ENCODE measurements at regions not wholly inside any gene's neighbourhood (a gene's known extent, or its start where the extent isn't known, plus 50 kb on each side); places are given as distances from the start of the nearest gene placed in this dataset.
"Not testable (repeated sequence)": the region's sequence is repeated elsewhere in the genome, so short reads cannot be mapped to it uniquely, and the experiment has no call there.

DNA sequence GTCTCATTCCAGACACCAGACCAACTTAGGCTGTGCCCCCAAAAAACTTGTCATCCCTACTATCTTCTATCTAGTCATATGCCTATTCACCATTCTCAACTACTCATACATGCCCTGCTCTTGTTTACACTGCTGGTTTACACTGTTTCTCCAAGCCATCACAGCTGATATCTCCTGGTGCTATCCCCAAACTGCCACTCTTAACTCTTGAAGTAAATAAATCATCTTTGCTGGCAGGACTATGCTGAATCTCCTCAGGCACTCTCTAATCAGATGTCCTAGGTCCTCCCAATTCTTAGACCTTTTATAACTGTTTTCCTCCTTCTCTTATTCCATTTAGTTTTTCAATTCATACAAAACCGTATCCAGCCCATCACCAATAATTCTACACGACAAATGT is 81.9 kb downstream of the EBNA1BP2 start:
- H3K36me3 ChIP-seq (ENCODE audit: insufficient read depth); H3K4me3 ChIP-seq; H3K9me2 ChIP-seq (ENCODE audit: insufficient read depth); DNase-seq (ENCODE audit: low spot score); H3F3A ChIP-seq (replicated peaks; ENCODE audit: low read depth); H2AFZ ChIP-seq; H4K20me1 ChIP-seq (replicated peaks; ENCODE audit: insufficient read depth); H3K27me3 ChIP-seq (ENCODE audit: insufficient read depth); ATAC-seq; H3K4me3 Mint-ChIP-seq; H3K79me2 ChIP-seq (replicated peaks; ENCODE audit: insufficient read depth): not testable (repeated sequence)
- peaks cover 26% of the 10 kb centered on the region for H3K9me3 Mint-ChIP-seq
- peaks cover 42% of the 10 kb centered on the region for H3K4me1 Mint-ChIP-seq
- H3K36me3 Mint-ChIP-seq (ENCODE audit: low read depth), result peaks cover 33% of the 10 kb centered on the region
- Histone ChIP-seq H3K4me2 (0 out of 2 replicates have a peak overlapping the region, but pooled peaks have one; percentile 3), H3K27ac (ENCODE audit: low read depth) (peak overlapping the region; percentile 96), H3K4me1 (ENCODE audit: insufficient read depth) (peaks cover 37% of the 10 kb centered on the region)
- H3K27me3 Mint-ChIP-seq (ENCODE audit: insufficient read depth, low read depth, poor library complexity), result peaks cover 15% of the 10 kb centered on the region
- peak overlapping the region; percentile 73 for H3K27ac Mint-ChIP-seq

DNA sequence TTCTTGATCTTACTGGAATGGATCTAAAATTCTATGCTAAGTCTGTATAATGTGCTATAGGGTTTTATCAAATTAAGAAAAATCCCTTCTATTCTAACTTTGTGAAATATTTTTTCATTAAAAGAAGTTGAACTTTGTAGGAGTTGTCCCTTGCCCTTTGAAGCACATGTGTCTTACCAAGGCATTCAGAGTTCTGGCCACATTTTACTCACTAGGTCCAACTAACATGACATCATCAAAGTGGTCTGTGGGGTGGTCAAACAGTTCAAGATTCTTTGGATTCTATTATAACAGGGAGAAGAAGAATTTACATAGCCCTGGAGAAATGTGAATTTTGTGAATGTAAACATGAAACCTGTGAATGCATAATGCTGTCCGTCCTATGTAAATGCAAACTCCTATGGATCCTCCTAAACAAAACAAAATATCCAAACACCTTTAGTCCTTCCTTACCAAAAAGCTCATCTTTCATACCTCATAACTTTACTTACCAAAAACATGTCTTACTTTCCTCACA is 88.7 kb downstream of the EBNA1BP2 start:
- H3K27ac ChIP-seq (ENCODE audit: low read depth), result no peak overlapping the region
- TF ChIP-seq CTCF (conservative IDR thresholded peaks at IDR 0.05; ENCODE audit: low read depth in 2 of 2), result no peak
- TF ChIP-seq REST (IDR thresholded peaks at IDR 0.05; ENCODE audit: unreplicated experiment), result no peak
- TF ChIP-seq EZH2phosphoT487 (IDR thresholded peaks at IDR 0.05; ENCODE audit: unreplicated experiment), result no peak
- no peak for TF ChIP-seq CREB1 (CRISPR knock-in tag; IDR thresholded peaks at IDR 0.05; ENCODE audit: low read depth)
- TF ChIP-seq NANOG (IDR thresholded peaks at IDR 0.05; ENCODE audit: borderline replicate concordance), result no peak
- TF ChIP-seq ZNF114 (CRISPR knock-in tag; IDR thresholded peaks at IDR 0.05), result no peak
- TF ChIP-seq ZNF462 (CRISPR knock-in tag; IDR thresholded peaks at IDR 0.05), result no peak
- no peak for TF ChIP-seq JUNB (IDR thresholded peaks at IDR 0.05; ENCODE audit: unreplicated experiment)
- TF ChIP-seq ETS1 (IDR thresholded peaks at IDR 0.05), result no peak
- TF ChIP-seq ZNF331 (CRISPR knock-in tag; IDR thresholded peaks at IDR 0.05; ENCODE audit: low read depth), result no peak

More for the DNA sequence above, 88.7 kb downstream of the EBNA1BP2 start:
- DNase-seq (ENCODE audit: low spot score) (no peak), ATAC-seq (no peak)
- Histone ChIP-seq H4K20me1 (replicated peaks; ENCODE audit: insufficient read depth) (no peaks in the 10 kb centered on the region), H3K79me2 (replicated peaks; ENCODE audit: insufficient read depth) (no peaks in the 10 kb centered on the region), H3K36me3 (ENCODE audit: insufficient read depth) (no peaks in the 10 kb centered on the region), H3K27me3 (ENCODE audit: insufficient read depth) (no peaks in the 10 kb centered on the region), H3K9me2 (ENCODE audit: insufficient read depth) (no peaks in the 10 kb centered on the region), H3K4me1 (ENCODE audit: insufficient read depth) (peaks cover 7% of the 10 kb centered on the region), H3K4me3 (no peak overlapping the region), H2AFZ (no peak overlapping the region), H3K4me2 (no peak overlapping the region), H3F3A (replicated peaks; ENCODE audit: low read depth) (no peaks in the 10 kb centered on the region)
- Mint-ChIP-seq H3K4me3 (no peak overlapping the region), H3K36me3 (ENCODE audit: low read depth) (peaks cover 20% of the 10 kb centered on the region), H3K27ac (no peak overlapping the region), H3K4me1 (peaks cover 15% of the 10 kb centered on the region), H3K9me3 (peaks cover 22% of the 10 kb centered on the region), H3K27me3 (ENCODE audit: insufficient read depth, low read depth, poor library complexity) (peaks cover 13% of the 10 kb centered on the region)
